Hepatocyte (in vitro differentiated cells): ENCODE measurements at regions not wholly inside any gene's neighbourhood (a gene's known extent, or its start where the extent isn't known, plus 50 kb on each side); places are given as distances from the start of the nearest gene placed in this dataset.

Experiments used
- DNase-seq: peaks from one replicate; pipeline ENCODE4 v3.0.0-alpha.2; 2016; ENCODE audit warnings: low spot score
- H2AFZ ChIP-seq: fragments of 200-600 bp; sonication (generic); 2 replicates; pipeline ENCODE4 v1.6.0; 2016; ENCODE audit warnings: antibody characterized with exemption, mild to moderate bottlenecking
- H3K27ac ChIP-seq: fragments of 200-600 bp; sonication (generic); 2 replicates; pipeline ENCODE4 v1.5.1; 2016; ENCODE audit warnings: mild to moderate bottlenecking
- H3K27me3 ChIP-seq: fragments of 200-600 bp; sonication (generic); 2 replicates; pipeline ENCODE4 v1.6.1; 2016
- H3K36me3 ChIP-seq: fragments of 200-600 bp; sonication (generic); replicated peaks from 2 replicates; pipeline ENCODE4 v1.5.1; 2016; ENCODE audit warnings: low read depth; ENCODE audit not compliant: insufficient read depth
- H3K4me1 ChIP-seq: fragments of 200-600 bp; sonication (generic); 2 replicates; pipeline ENCODE4 v1.5.1; 2016; ENCODE audit warnings: mild to moderate bottlenecking, moderate library complexity; ENCODE audit not compliant: insufficient read depth
- H3K4me2 ChIP-seq: fragments of 200-600 bp; sonication (generic); 2 replicates; pipeline ENCODE4 v1.6.0; 2016
- H3K4me3 ChIP-seq: fragments of 200-600 bp; sonication (generic); 2 replicates; pipeline ENCODE4 v1.5.1; 2016; ENCODE audit warnings: mild to moderate bottlenecking
- H3K79me2 ChIP-seq: fragments of 200-600 bp; sonication (generic); 2 replicates; pipeline ENCODE4 v1.6.0; 2017; ENCODE audit warnings: mild to moderate bottlenecking
- H3K9me2 ChIP-seq: fragments of 200-600 bp; sonication (generic); replicated peaks from 2 replicates; pipeline ENCODE4 v1.6.0; 2017; ENCODE audit warnings: mild to moderate bottlenecking; ENCODE audit not compliant: insufficient read depth
- H3K9me3 ChIP-seq: fragments of 200-600 bp; sonication (generic); 2 replicates; pipeline ENCODE4 v1.5.1; 2016; ENCODE audit warnings: low read depth, mild to moderate bottlenecking
- H4K20me1 ChIP-seq: fragments of 200-600 bp; sonication (generic); 2 replicates; pipeline ENCODE4 v1.6.0; 2016; ENCODE audit warnings: mild to moderate bottlenecking; ENCODE audit not compliant: insufficient read depth, poor library complexity, severe bottlenecking
- CTCF ChIP-seq: fragments of 200-600 bp; sonication (generic); IDR thresholded peaks from 2 replicates; pipeline ENCODE4 v1.5.1; 2016; ENCODE audit warnings: antibody characterized with exemption, mild to moderate bottlenecking; ENCODE audit not compliant: poor library complexity
- EZH2 ChIP-seq: fragments of 200-600 bp; sonication (generic); IDR thresholded peaks from 2 replicates; pipeline ENCODE4 v1.6.1; 2016; ENCODE audit warnings: antibody characterized with exemption, mild to moderate bottlenecking, borderline replicate concordance
- EZH2phosphoT487 ChIP-seq: fragments of 200-600 bp; sonication (generic); IDR thresholded peaks from one replicate; pipeline ENCODE4 v1.6.1; 2018; ENCODE audit warnings: antibody characterized with exemption, mild to moderate bottlenecking, low read depth, moderate library complexity; ENCODE audit not compliant: unreplicated experiment, severe bottlenecking
- WGBS: methylation state at CpG from one replicate; pipeline ENCODE4 v1.1.6; 2016; ENCODE audit warnings: low lambda C conversion rate; ENCODE audit errors: missing lambda C conversion rate; 5-methylcytosine and 5-hydroxymethylcytosine counted together

- no peak overlapping the region for H3K27ac ChIP-seq
- TF ChIP-seq EZH2 (no peak), EZH2phosphoT487 (no peak), CTCF (no peak)
- no peaks in the 10 kb centered on the region for H3K79me2 ChIP-seq
- H3K9me3 ChIP-seq: no peaks in the 10 kb centered on the region
- no peaks in the 10 kb centered on the region for H4K20me1 ChIP-seq
- H3K27me3 ChIP-seq: no peaks in the 10 kb centered on the region
- H3K4me3 ChIP-seq: no peak overlapping the region
- H3K9me2 ChIP-seq: no peaks in the 10 kb centered on the region
- DNase-seq: peak; percentile 29
- peaks cover 7% of the 10 kb centered on the region for H3K4me1 ChIP-seq
- WGBS: 40% methylated on average over 5 of the region's 5 CpGs
- H3K4me2 ChIP-seq: peak overlapping the region; percentile 16
- no peak overlapping the region for H2AFZ ChIP-seq
- no peaks in the 10 kb centered on the region for H3K36me3 ChIP-seq
Observed at GRCh38 chr3:116815831-116816588, 106.4 kb downstream of the TUSC7 start.

- H3K4me2 ChIP-seq: no peak overlapping the region
- H3K4me1 ChIP-seq: no peaks in the 10 kb centered on the region
- H3K27me3 ChIP-seq: no peaks in the 10 kb centered on the region
- no peak overlapping the region for H3K4me3 ChIP-seq
- no peak for DNase-seq
- no peak overlapping the region for H3K27ac ChIP-seq
- no peak overlapping the region for H2AFZ ChIP-seq
- TF ChIP-seq EZH2 (no peak), EZH2phosphoT487 (no peak), CTCF (no peak)
- no peaks in the 10 kb centered on the region for H3K36me3 ChIP-seq
- no peaks in the 10 kb centered on the region for H3K9me3 ChIP-seq
- H3K79me2 ChIP-seq: no peaks in the 10 kb centered on the region
- WGBS: 100% methylated on average over 1 of the region's 1 CpG
- no peaks in the 10 kb centered on the region for H4K20me1 ChIP-seq
- no peaks in the 10 kb centered on the region for H3K9me2 ChIP-seq
Observed at GRCh38 chr3:116821371-116821770, 111.8 kb downstream of the TUSC7 start.

GRCh38 chr3:116824208-116824607 lies 114.6 kb downstream of the TUSC7 start:
- Histone ChIP-seq H3K4me3 (no peak overlapping the region), H3K9me2 (no peaks in the 10 kb centered on the region), H2AFZ (no peak overlapping the region), H4K20me1 (no peaks in the 10 kb centered on the region), H3K4me2 (no peak overlapping the region), H3K4me1 (no peaks in the 10 kb centered on the region), H3K27me3 (no peaks in the 10 kb centered on the region), H3K9me3 (no peaks in the 10 kb centered on the region), H3K27ac (no peak overlapping the region), H3K79me2 (no peaks in the 10 kb centered on the region), H3K36me3 (no peaks in the 10 kb centered on the region)
- DNase-seq: no peak
- WGBS: 84% methylated on average over 1 of the region's 1 CpG
- TF ChIP-seq EZH2phosphoT487 (no peak), CTCF (no peak), EZH2 (no peak)
